ENCODE measurements at regions not wholly inside any gene's neighbourhood (a gene's known extent, or its start where the extent isn't known, plus 50 kb on each side); places are given as distances from the start of the nearest gene placed in this dataset.
"Not testable (repeated sequence)": the region's sequence is repeated elsewhere in the genome, so short reads cannot be mapped to it uniquely, and the experiment has no call there.

GRCh38 chr1:209171151-209171550, 412.4 kb upstream of the CAMK1G start:
- no peak for DNase-seq

GRCh38 chr1:209172286-209172685, 411.2 kb upstream of the CAMK1G start:
- no peak overlapping the region for H3K4me3 ChIP-seq
- intact Hi-C loops (cut with DNase I), result no loop called here
- no peaks in the 10 kb centered on the region for H3K27me3 ChIP-seq (ENCODE audit: low read depth)
- H3K27ac ChIP-seq, result no peak overlapping the region
- TF ChIP-seq CTCF (IDR thresholded peaks at IDR 0.05), result no peak
- no peaks in the 10 kb centered on the region for H3K4me1 ChIP-seq
- no peaks in the 10 kb centered on the region for H3K36me3 ChIP-seq
- ATAC-seq (no peak), DNase-seq (no peak)
- no peaks in the 10 kb centered on the region for H3K9me3 ChIP-seq

More at GRCh38 chr1:209171151-209171550, 412.4 kb upstream of the CAMK1G start:
- intact Hi-C loops (cut with DNase I), result no loop called here
- Histone ChIP-seq H3K36me3 (no peaks in the 10 kb centered on the region), H3K4me1 (no peaks in the 10 kb centered on the region), H3K27ac (no peak overlapping the region), H3K27me3 (ENCODE audit: low read depth) (no peaks in the 10 kb centered on the region), H3K9me3 (no peaks in the 10 kb centered on the region), H3K4me3 (no peak overlapping the region)
- ATAC-seq, result no peak
- no peak for TF ChIP-seq CTCF (IDR thresholded peaks at IDR 0.05)

- DNase-seq, H3K4me3 ChIP-seq, H3K27ac ChIP-seq: not testable (repeated sequence)
Observed at GRCh38 chr1:209172792-209173542, 410.5 kb upstream of the CAMK1G start.

GRCh38 chr1:209173796-209174195, 409.7 kb upstream of the CAMK1G start:
- DNase-seq; H3K9me3 ChIP-seq; H3K4me1 ChIP-seq; H3K4me3 ChIP-seq; intact Hi-C loops (cut with DNase I); H3K36me3 ChIP-seq; H3K27ac ChIP-seq; H3K27me3 ChIP-seq (ENCODE audit: low read depth): not testable (repeated sequence)
- peak in 1 of 2 donors; percentile 53 for ATAC-seq

More at GRCh38 chr1:209172792-209173542, 410.5 kb upstream of the CAMK1G start:
- H3K9me3 ChIP-seq; H3K4me1 ChIP-seq; intact Hi-C loops (cut with DNase I); H3K36me3 ChIP-seq; H3K27me3 ChIP-seq (ENCODE audit: low read depth): not testable (repeated sequence)
- ATAC-seq, result peak in 1 of 2 donors; percentile 13

GRCh38 chr1:209176866-209177430, 406.6 kb upstream of the CAMK1G start:
- Histone ChIP-seq H3K4me3 (no peak overlapping the region), H3K36me3 (no peaks in the 10 kb centered on the region), H3K27ac (no peak overlapping the region), H3K4me1 (no peaks in the 10 kb centered on the region), H3K9me3 (no peaks in the 10 kb centered on the region), H3K27me3 (ENCODE audit: low read depth) (no peaks in the 10 kb centered on the region)
- no peak for TF ChIP-seq CTCF (IDR thresholded peaks at IDR 0.05)
- DNase-seq (no peak), ATAC-seq (no peak)
- intact Hi-C loops (cut with DNase I), result no loop called here

GRCh38 chr1:209183195-209183594, 400.3 kb upstream of the CAMK1G start:
- no peak for ATAC-seq
- no peaks in the 10 kb centered on the region for H3K4me1 ChIP-seq
- peaks cover 6% of the 10 kb centered on the region for H3K9me3 ChIP-seq
- H3K36me3 ChIP-seq, result no peaks in the 10 kb centered on the region
- no peak for DNase-seq
- H3K27ac ChIP-seq, result no peak overlapping the region
- H3K4me3 ChIP-seq, result no peak overlapping the region
- intact Hi-C loops (cut with DNase I), result no loop called here
- no peaks in the 10 kb centered on the region for H3K27me3 ChIP-seq (ENCODE audit: low read depth)
- no peak for TF ChIP-seq CTCF (IDR thresholded peaks at IDR 0.05)

Measured in lower lobe of right lung (tissue), 2 donors.